H1 (cell line): ENCODE measurements at regions not wholly inside any gene's neighbourhood (a gene's known extent, or its start where the extent isn't known, plus 50 kb on each side); places are given as distances from the start of the nearest gene placed in this dataset.

Source experiments
- HDAC2 ChIP-seq, 2 experiments: fragments of 300-600 bp in 1 of 2; sonication (generic) in 1 of 2; IDR thresholded peaks; 2 replicates each; pipeline ENCODE4 v1.6.1; 2011 to 2012; ENCODE audit warnings: low read depth in 2 of 2, low read length in 2 of 2, mild to moderate bottlenecking in 2 of 2, moderate library complexity in 2 of 2, borderline replicate concordance in 1 of 2, inconsistent platforms in 1 of 2
- MAFK ChIP-seq: IDR thresholded peaks from 2 replicates; pipeline ENCODE4 v1.6.1; 2012; ENCODE audit warnings: low read depth, mild to moderate bottlenecking, improper control_type of control experiment, low read length
- ZNF274 ChIP-seq: IDR thresholded peaks from 2 replicates; pipeline ENCODE4 v1.7.0; 2012; ENCODE audit warnings: low read length, borderline replicate concordance; ENCODE audit errors: extremely low read depth

- TF ChIP-seq MAFK (no peak), ZNF274 (no peak), HDAC2 (IDR thresholded peaks at IDR 0.05; ENCODE audit: borderline replicate concordance in 1 of 2, low read depth in 2 of 2, low read length in 2 of 2) (no peak)
Observed at GRCh38 chr6:164477101-164477500, 832.3 kb downstream of the C6orf118 start (continued).
